Ishikawa (cell line): ENCODE measurements at regions not wholly inside any gene's neighbourhood (a gene's known extent, or its start where the extent isn't known, plus 50 kb on each side); places are given as distances from the start of the nearest gene placed in this dataset.

Source experiments
- EGR1 ChIP-seq: IDR thresholded peaks from 2 replicates; pipeline ENCODE4 v1.6.1; 2012
- MAX ChIP-seq: IDR thresholded peaks from 2 replicates; pipeline ENCODE4 v1.6.1; 2012
- RAD21 ChIP-seq: IDR thresholded peaks from 2 replicates; pipeline ENCODE4 v1.6.1; 2012; ENCODE audit warnings: low read depth

GRCh38 chr4:121599049-121599448, 97.7 kb downstream of the ANXA5 start:
- TF ChIP-seq RAD21 (no peak), EGR1 (no peak), MAX (no peak)
